Left hindlimb (tissue), 1 donor: ENCODE measurements at regions not wholly inside any gene's neighbourhood (a gene's known extent, or its start where the extent isn't known, plus 50 kb on each side); places are given as distances from the start of the nearest gene placed in this dataset.

Experiments
- DNase-seq: peaks from one replicate; pipeline ENCODE4 v3.0.0-alpha.2; 2018

- no peak for DNase-seq
These were observed 49.9 kb downstream of the RIN2 start for GRCh38 chr20:19807946-19808330.

GRCh38 chr20:19808498-19808897 is 50.4 kb downstream of the RIN2 start:
- DNase-seq, result no peak

GRCh38 chr20:19809505-19809904 is 51.4 kb downstream of the RIN2 start:
- DNase-seq, result no peak

- DNase-seq, result no peak
These were observed 53.2 kb downstream of the RIN2 start for GRCh38 chr20:19811231-19811630.

- DNase-seq, result no peak
These were observed 54.0 kb downstream of the RIN2 start for GRCh38 chr20:19812056-19812455.

- no peak for DNase-seq
These were observed 54.6 kb downstream of the RIN2 start for GRCh38 chr20:19812696-19813095.

- DNase-seq, result no peak
These were observed 56.0 kb downstream of the RIN2 start for GRCh38 chr20:19813846-19814640.

- peak; percentile 64 for DNase-seq
These were observed 57.5 kb downstream of the RIN2 start for GRCh38 chr20:19815553-19815991.

GRCh38 chr20:19816386-19816785 is 58.3 kb downstream of the RIN2 start:
- no peak for DNase-seq

GRCh38 chr20:19817017-19817416 is 59.0 kb downstream of the RIN2 start:
- DNase-seq, result no peak

GRCh38 chr20:19819149-19819548 is 61.1 kb downstream of the RIN2 start:
- no peak for DNase-seq

- DNase-seq, result no peak
These were observed 62.6 kb downstream of the RIN2 start for GRCh38 chr20:19820555-19821211.

- DNase-seq, result no peak
These were observed 63.5 kb downstream of the RIN2 start for GRCh38 chr20:19821606-19822005.

- DNase-seq, result no peak
These were observed 65.2 kb downstream of the RIN2 start for GRCh38 chr20:19823216-19823615.

- no peak for DNase-seq
These were observed 65.9 kb downstream of the RIN2 start for GRCh38 chr20:19823971-19824370.

GRCh38 chr20:19824861-19825260 is 66.8 kb downstream of the RIN2 start:
- no peak for DNase-seq

GRCh38 chr20:19826179-19826914 is 68.3 kb downstream of the RIN2 start:
- DNase-seq, result no peak

- DNase-seq, result no peak
These were observed 69.8 kb downstream of the RIN2 start for GRCh38 chr20:19827818-19828217.

- DNase-seq, result no peak
These were observed 70.2 kb downstream of the RIN2 start for GRCh38 chr20:19828232-19828631.

GRCh38 chr20:19830211-19830785 is 72.2 kb downstream of the RIN2 start:
- DNase-seq, result no peak

GRCh38 chr20:19832875-19833274 is 74.8 kb downstream of the RIN2 start:
- no peak for DNase-seq

- DNase-seq, result no peak
These were observed 75.3 kb downstream of the RIN2 start for GRCh38 chr20:19833395-19833794.

- no peak for DNase-seq
These were observed 76.2 kb downstream of the RIN2 start for GRCh38 chr20:19834287-19834686.
